Liver (tissue), 8 donors: ENCODE measurements at regions not wholly inside any gene's neighbourhood (a gene's known extent, or its start where the extent isn't known, plus 50 kb on each side); places are given as distances from the start of the nearest gene placed in this dataset.

Experiments
- DNase-seq: peaks from one replicate; pipeline ENCODE4 v3.0.0-alpha.2; 2017; ENCODE audit warnings: low spot score
- H3K27ac ChIP-seq, 2 donors: one replicate each; pipeline ENCODE4 v1.7.0; 2013; ENCODE audit warnings: inconsistent platforms in 2 of 2, low read length in 2 of 2, control low read depth in 1 of 2, low read depth in 1 of 2, mild to moderate bottlenecking in 1 of 2
- H3K27me3 ChIP-seq, 4 donors: one replicate each; pipeline versions ENCODE4 v1.6.1 to v1.7.0; 2013; ENCODE audit warnings: low read length in 3 of 4, inconsistent platforms in 1 of 4, mild to moderate bottlenecking in 1 of 4, moderate library complexity in 1 of 4; ENCODE audit not compliant: control insufficient read depth in 4 of 4, insufficient read depth in 4 of 4
- H3K36me3 ChIP-seq, 4 donors: one replicate each; pipeline versions ENCODE4 v1.6.1 to v1.7.0; 2013; ENCODE audit warnings: low read length in 3 of 4, mild to moderate bottlenecking in 3 of 4, low read depth in 1 of 4, moderate library complexity in 1 of 4; ENCODE audit not compliant: control insufficient read depth in 4 of 4, insufficient read depth in 3 of 4
- H3K4me1 ChIP-seq, 4 donors: one replicate each; pipeline versions ENCODE4 v1.6.1 to v1.7.0; 2013; ENCODE audit warnings: low read length in 3 of 4, mild to moderate bottlenecking in 3 of 4, moderate library complexity in 1 of 4; ENCODE audit not compliant: control insufficient read depth in 4 of 4, insufficient read depth in 4 of 4
- H3K4me3 ChIP-seq, 3 donors: one replicate each; pipeline versions ENCODE4 v1.6.1 to v1.7.0; 2013; ENCODE audit warnings: low read length in 3 of 3, control low read depth in 1 of 3, low read depth in 1 of 3, mild to moderate bottlenecking in 1 of 3
- H3K9ac ChIP-seq, 2 donors: one replicate each; pipeline ENCODE4 v1.7.0; 2013; ENCODE audit warnings: low read length in 2 of 2, mild to moderate bottlenecking in 2 of 2, moderate library complexity in 2 of 2, control low read depth in 1 of 2, low read depth in 1 of 2
- H3K9me3 ChIP-seq, 4 donors: one replicate each; pipeline versions ENCODE4 v1.6.1 to v1.7.0; 2013; ENCODE audit warnings: low read length in 3 of 4; ENCODE audit not compliant: control insufficient read depth in 4 of 4
- ATF3 ChIP-seq: IDR thresholded peaks from 2 replicates; pipeline ENCODE4 v1.6.1; 2016; ENCODE audit warnings: antibody characterized with exemption
- CTCF ChIP-seq: fragments of 150-350 bp; IDR thresholded peaks from 2 replicates; pipeline ENCODE4 v1.5.1; 2017; ENCODE audit warnings: improper control_type of control experiment, low read depth, low read length; ENCODE audit not compliant: missing input control
- EGR1 ChIP-seq, 2 donors: IDR thresholded peaks; 2 replicates each; pipeline ENCODE4 v1.6.1; 2016 to 2018; ENCODE audit warnings: antibody characterized with exemption in 2 of 2, low read depth in 2 of 2
- FOXA1 ChIP-seq: IDR thresholded peaks from 2 replicates; pipeline ENCODE4 v1.6.1; 2016; ENCODE audit warnings: antibody characterized with exemption
- FOXA2 ChIP-seq: IDR thresholded peaks from 2 replicates; pipeline ENCODE4 v1.6.1; 2016; ENCODE audit warnings: antibody characterized with exemption
- GABPA ChIP-seq, 2 donors: IDR thresholded peaks in 1 of 2; conservative IDR thresholded peaks in 1 of 2; 2 replicates each; pipeline ENCODE4 v1.6.1; 2016; ENCODE audit warnings: antibody characterized with exemption in 2 of 2, mild to moderate bottlenecking in 1 of 2, moderate library complexity in 1 of 2
- HNF4A ChIP-seq, 2 donors: conservative IDR thresholded peaks; 2 replicates each; pipeline ENCODE4 v1.6.1; 2016; ENCODE audit warnings: antibody characterized with exemption in 2 of 2, mild to moderate bottlenecking in 2 of 2
- HNF4G ChIP-seq: IDR thresholded peaks from 2 replicates; pipeline ENCODE4 v1.6.1; 2016; ENCODE audit warnings: antibody characterized with exemption
- JUND ChIP-seq, 2 donors: IDR thresholded peaks; 2 replicates each; pipeline ENCODE4 v1.6.1; 2016; ENCODE audit warnings: antibody characterized with exemption in 2 of 2
- MAX ChIP-seq: IDR thresholded peaks from 2 replicates; pipeline ENCODE4 v1.6.1; 2016; ENCODE audit warnings: antibody characterized with exemption
- NR2F2 ChIP-seq: IDR thresholded peaks from 2 replicates; pipeline ENCODE4 v1.6.1; 2016; ENCODE audit warnings: antibody characterized with exemption
- RAD21 ChIP-seq, 2 donors: IDR thresholded peaks; 2 replicates each; pipeline ENCODE4 v1.6.1; 2016; ENCODE audit warnings: antibody characterized with exemption in 2 of 2, mild to moderate bottlenecking in 2 of 2
- REST ChIP-seq: IDR thresholded peaks from 2 replicates; pipeline ENCODE4 v1.6.1; 2016; ENCODE audit warnings: antibody characterized with exemption, mild to moderate bottlenecking
- RXRA ChIP-seq, 2 donors: IDR thresholded peaks; 2 replicates each; pipeline ENCODE4 v1.6.1; 2017 to 2018; ENCODE audit warnings: antibody characterized with exemption in 2 of 2, mild to moderate bottlenecking in 1 of 2
- SP1 ChIP-seq: IDR thresholded peaks from 2 replicates; pipeline ENCODE4 v1.6.1; 2018; ENCODE audit warnings: antibody characterized with exemption, mild to moderate bottlenecking
- TAF1 ChIP-seq: conservative IDR thresholded peaks from 2 replicates; pipeline ENCODE4 v1.6.1; 2016; ENCODE audit warnings: antibody characterized with exemption, mild to moderate bottlenecking
- YY1 ChIP-seq: IDR thresholded peaks from 2 replicates; pipeline ENCODE4 v1.6.1; 2016; ENCODE audit warnings: antibody characterized with exemption, mild to moderate bottlenecking
- ZBTB33 ChIP-seq: IDR thresholded peaks from 2 replicates; pipeline ENCODE4 v1.6.1; 2016; ENCODE audit warnings: antibody characterized with exemption
- WGBS: extraction: QIAGEN DNeasy Blood & Tissue Kit; methylation state at CpG from one replicate; pipeline ENCODE4 v1.1.7; 2013; 5-methylcytosine and 5-hydroxymethylcytosine counted together
- donor health status: healthy.
- donor health status: healthy.
- donor health status: healthy.
- donor health status: healthy.
- donor health status: healthy.

- 46% methylated on average over 2 of the region's 2 CpGs for WGBS
- peaks cover 0 to 29% (median 22%) of the 10 kb centered on the region in 4 donors for H3K4me1 ChIP-seq
- no peaks in the 10 kb centered on the region for H3K27me3 ChIP-seq
- TF ChIP-seq TAF1 = no peak
- TF ChIP-seq HNF4A (conservative IDR thresholded peaks at IDR 0.05) = no peak
- no peaks in the 10 kb centered on the region for H3K36me3 ChIP-seq
- H3K9me3 ChIP-seq = no peaks in the 10 kb centered on the region
- H3K9ac ChIP-seq = no peak overlapping the region
- DNase-seq = no peak
- H3K27ac ChIP-seq = no peak overlapping the region
- H3K4me3 ChIP-seq = no peak overlapping the region
Observed at GRCh38 chr3:102570511-102570910, 135.7 kb downstream of the ZPLD1 start.

- Histone ChIP-seq H3K36me3 (no peaks in the 10 kb centered on the region), H3K4me3 (no peak overlapping the region), H3K27ac (no peak overlapping the region), H3K9me3 (no peaks in the 10 kb centered on the region), H3K4me1 (peaks cover 0 to 29% (median 22%) of the 10 kb centered on the region in 4 donors), H3K9ac (no peak overlapping the region), H3K27me3 (no peaks in the 10 kb centered on the region)
- WGBS = 28% methylated on average over 1 of the region's 1 CpG
- no peak for DNase-seq
- peak; percentile 62 for TF ChIP-seq SP1
- peak; percentile 99 for TF ChIP-seq RXRA (IDR thresholded peaks at IDR 0.05)
- TF ChIP-seq NR2F2 = no peak
- TF ChIP-seq TAF1 = no peak
- peak; percentile 15 for TF ChIP-seq ZBTB33
- TF ChIP-seq EGR1 (IDR thresholded peaks at IDR 0.05; ENCODE audit: low read depth in 2 of 2) = no peak
- peak; percentile 29 for TF ChIP-seq YY1
- peak; percentile 65 to 68 for TF ChIP-seq HNF4A (conservative IDR thresholded peaks at IDR 0.05)
- no peak for TF ChIP-seq GABPA (IDR thresholded peaks at IDR 0.05 in 1 of 2, conservative IDR thresholded peaks at IDR 0.05 in 1 of 2)
- TF ChIP-seq CTCF = no peak
- TF ChIP-seq MAX = no peak
- TF ChIP-seq JUND (IDR thresholded peaks at IDR 0.05) = peak; percentile 37 to 45
- TF ChIP-seq HNF4G = no peak
- TF ChIP-seq FOXA1 = no peak
- peak; percentile 33 to 44 for TF ChIP-seq RAD21 (IDR thresholded peaks at IDR 0.05)
- no peak for TF ChIP-seq ATF3
- TF ChIP-seq FOXA2 = peak; percentile 26
- TF ChIP-seq REST = peak; percentile 44
Observed at GRCh38 chr3:102571006-102571405, 136.2 kb downstream of the ZPLD1 start.
